ENCODE measurements at regions not wholly inside any gene's neighbourhood (a gene's known extent, or its start where the extent isn't known, plus 50 kb on each side); places are given as distances from the start of the nearest gene placed in this dataset.

DNA sequence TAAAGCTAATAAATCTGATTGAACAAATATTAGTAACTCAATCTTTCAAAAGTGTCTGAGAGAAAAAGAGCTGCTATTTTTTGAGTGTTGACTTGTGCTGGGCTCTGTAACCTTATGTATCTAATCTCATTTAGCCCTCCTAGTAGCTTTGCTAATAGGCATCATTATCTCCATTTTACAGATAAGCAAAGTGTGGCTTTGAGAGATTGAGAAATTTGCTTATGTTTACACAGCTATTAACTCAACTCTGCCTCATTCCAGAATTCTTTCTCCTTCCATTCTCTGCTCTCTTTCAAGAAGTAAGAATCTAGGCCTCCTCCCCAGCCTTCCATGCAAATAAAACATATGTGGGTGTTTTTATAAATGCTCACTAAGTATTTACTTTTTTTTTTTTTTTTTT is 137.8 kb downstream of the GATA3 start:
- Histone ChIP-seq H3K27me3 (ENCODE audit: insufficient read depth, poor library complexity, severe bottlenecking) (no peaks in the 10 kb centered on the region), H3K4me3 (replicated peaks; ENCODE audit: insufficient read depth, low read length) (no peak overlapping the region), H3K27ac (replicated peaks) (no peak overlapping the region)
- TF ChIP-seq SPI1 (IDR thresholded peaks at IDR 0.05; ENCODE audit: borderline replicate concordance, low read depth) = no peak
- TF ChIP-seq POLR2AphosphoS5 (IDR thresholded peaks at IDR 0.05; ENCODE audit: low read depth) = no peak
- TF ChIP-seq CTCF (IDR thresholded peaks at IDR 0.05; ENCODE audit: insufficient read depth, low read length) = no peak
- no peak for TF ChIP-seq GABPA (IDR thresholded peaks at IDR 0.05; ENCODE audit: low read depth)
- TF ChIP-seq REST (IDR thresholded peaks at IDR 0.05; ENCODE audit: insufficient replicate concordance, low read depth) = no peak
- no peak for DNase-seq (ENCODE audit: low read depth in 1 of 2, low spot score in 1 of 2)

GRCh38 chr10:8193546-8193945 is 139.1 kb downstream of the GATA3 start:
- no peak for TF ChIP-seq REST (IDR thresholded peaks at IDR 0.05; ENCODE audit: insufficient replicate concordance, low read depth)
- TF ChIP-seq CTCF (IDR thresholded peaks at IDR 0.05; ENCODE audit: insufficient read depth, low read length) = no peak
- TF ChIP-seq SPI1 (IDR thresholded peaks at IDR 0.05; ENCODE audit: borderline replicate concordance, low read depth) = no peak
- no peak for TF ChIP-seq POLR2AphosphoS5 (IDR thresholded peaks at IDR 0.05; ENCODE audit: low read depth)
- no peak for TF ChIP-seq GABPA (IDR thresholded peaks at IDR 0.05; ENCODE audit: low read depth)
- Histone ChIP-seq H3K27ac (replicated peaks) (no peak overlapping the region), H3K4me3 (replicated peaks; ENCODE audit: insufficient read depth, low read length) (no peak overlapping the region), H3K27me3 (ENCODE audit: insufficient read depth, poor library complexity, severe bottlenecking) (no peaks in the 10 kb centered on the region)
- no peak for DNase-seq (ENCODE audit: low read depth in 1 of 2, low spot score in 1 of 2)

- DNase-seq (ENCODE audit: low read depth in 1 of 2, low spot score in 1 of 2) = no peak
- Histone ChIP-seq H3K4me3 (replicated peaks; ENCODE audit: insufficient read depth, low read length) (no peak overlapping the region), H3K27ac (replicated peaks) (no peak overlapping the region), H3K27me3 (ENCODE audit: insufficient read depth, poor library complexity, severe bottlenecking) (no peaks in the 10 kb centered on the region)
- no peak for TF ChIP-seq GABPA (IDR thresholded peaks at IDR 0.05; ENCODE audit: low read depth)
- TF ChIP-seq REST (IDR thresholded peaks at IDR 0.05; ENCODE audit: insufficient replicate concordance, low read depth) = no peak
- TF ChIP-seq SPI1 (IDR thresholded peaks at IDR 0.05; ENCODE audit: borderline replicate concordance, low read depth) = no peak
- TF ChIP-seq CTCF (IDR thresholded peaks at IDR 0.05; ENCODE audit: insufficient read depth, low read length) = no peak
- TF ChIP-seq POLR2AphosphoS5 (IDR thresholded peaks at IDR 0.05; ENCODE audit: low read depth) = no peak
Observed at GRCh38 chr10:8194050-8194449, 139.6 kb downstream of the GATA3 start.

Measured in HL-60 (cell line).